Stimulated activated CD4-positive, alpha-beta T cell treated with anti-CD3 and anti-CD28 coated beads, Interleukin-1b, Interleukin-23, amount 100 ng/mL, for 24 hours (primary cell): ENCODE measurements at regions not wholly inside any gene's neighbourhood (a gene's known extent, or its start where the extent isn't known, plus 50 kb on each side); places are given as distances from the start of the nearest gene placed in this dataset.
"Not testable (repeated sequence)": the region's sequence is repeated elsewhere in the genome, so short reads cannot be mapped to it uniquely, and the experiment has no call there.

Experiments used
- DNase-seq, 4 experiments: peaks; one replicate each; pipeline ENCODE4 v3.0.0-alpha.2; 2020; ENCODE audit warnings: low read depth in 4 of 4, low spot score in 1 of 4

- no peak for DNase-seq
Measured at GRCh38 chr1:229122606-229123005, 148.3 kb upstream of the RAB4A start.

DNA sequence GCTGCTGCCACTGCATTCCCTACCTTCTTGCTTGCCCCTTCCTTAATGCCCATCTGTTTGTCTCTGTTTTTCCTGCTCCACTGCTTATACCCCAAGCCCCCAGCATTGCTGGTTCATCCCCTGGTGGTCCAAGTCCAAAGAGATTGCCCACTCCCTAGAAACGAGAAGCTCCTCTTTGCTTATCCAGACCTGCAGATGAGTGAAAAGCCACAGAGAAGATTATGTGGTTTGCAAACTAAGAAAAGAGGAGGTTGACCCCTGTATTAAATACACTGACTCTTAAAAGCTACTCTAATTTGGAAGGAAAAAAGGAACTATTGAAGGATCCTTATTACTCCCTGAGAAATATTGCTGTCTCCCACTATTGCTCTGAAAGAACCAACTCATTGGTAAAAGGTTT is 146.8 kb upstream of the RAB4A start:
- DNase-seq, result no peak

GRCh38 chr1:229124520-229125124 is 146.3 kb upstream of the RAB4A start:
- DNase-seq, result no peak

DNA sequence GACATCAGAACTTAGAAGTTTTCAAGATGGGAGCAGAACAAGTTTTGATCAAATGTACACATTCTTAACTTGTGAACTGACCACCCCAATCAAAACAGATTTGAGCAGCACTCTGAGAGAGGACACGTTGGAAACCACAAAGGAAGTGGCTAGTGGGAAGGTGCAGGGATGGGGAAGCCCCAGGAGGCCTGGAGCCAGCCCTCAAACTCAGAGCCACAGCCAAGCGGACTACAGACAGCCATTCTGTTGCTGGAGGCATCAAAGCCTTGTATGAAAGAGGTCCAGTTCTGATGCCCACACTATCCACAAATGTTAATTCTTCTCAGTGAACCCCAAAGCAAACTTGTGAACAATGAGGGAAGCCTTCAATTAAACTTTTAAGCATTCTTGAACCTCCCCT is 143.6 kb upstream of the RAB4A start:
- DNase-seq, result no peak

GRCh38 chr1:229128066-229128608 is 142.8 kb upstream of the RAB4A start:
- no peak for DNase-seq

DNA sequence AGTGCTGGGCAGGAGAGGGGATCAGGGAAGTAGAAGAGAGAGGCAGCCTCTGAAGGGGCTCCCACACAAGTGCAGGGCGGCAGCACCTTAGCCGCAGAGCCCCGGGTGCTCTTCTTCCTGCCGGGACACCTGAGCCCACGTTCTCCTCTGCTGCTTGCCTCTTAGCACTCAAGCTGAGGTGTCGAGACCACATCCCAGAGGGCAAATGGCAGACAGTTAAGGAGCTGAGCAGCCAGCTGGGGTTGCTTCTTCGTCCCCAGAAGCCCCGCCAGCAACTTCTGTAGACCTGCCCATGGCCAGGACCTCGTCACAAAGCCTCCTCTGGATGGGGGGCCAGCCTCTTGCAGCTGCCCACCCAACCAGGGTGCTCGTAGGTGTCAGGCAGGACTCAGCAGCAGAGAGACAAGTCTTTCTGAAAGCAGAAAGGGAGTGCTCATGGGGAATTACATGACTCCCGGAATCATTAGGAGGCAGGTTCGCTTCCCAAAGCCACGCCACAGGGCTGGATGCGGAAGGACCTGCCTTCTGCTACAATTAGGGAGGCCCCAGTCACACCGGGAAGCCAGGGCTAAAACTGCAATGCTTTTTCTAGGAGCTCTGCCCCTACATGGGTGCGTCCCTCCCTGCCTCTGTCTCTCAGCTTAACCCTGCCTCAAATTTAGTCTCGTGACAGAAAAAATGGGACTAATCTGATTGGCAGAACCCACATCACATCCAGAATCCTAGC is 141.4 kb upstream of the RAB4A start:
- DNase-seq, result no peak

DNA sequence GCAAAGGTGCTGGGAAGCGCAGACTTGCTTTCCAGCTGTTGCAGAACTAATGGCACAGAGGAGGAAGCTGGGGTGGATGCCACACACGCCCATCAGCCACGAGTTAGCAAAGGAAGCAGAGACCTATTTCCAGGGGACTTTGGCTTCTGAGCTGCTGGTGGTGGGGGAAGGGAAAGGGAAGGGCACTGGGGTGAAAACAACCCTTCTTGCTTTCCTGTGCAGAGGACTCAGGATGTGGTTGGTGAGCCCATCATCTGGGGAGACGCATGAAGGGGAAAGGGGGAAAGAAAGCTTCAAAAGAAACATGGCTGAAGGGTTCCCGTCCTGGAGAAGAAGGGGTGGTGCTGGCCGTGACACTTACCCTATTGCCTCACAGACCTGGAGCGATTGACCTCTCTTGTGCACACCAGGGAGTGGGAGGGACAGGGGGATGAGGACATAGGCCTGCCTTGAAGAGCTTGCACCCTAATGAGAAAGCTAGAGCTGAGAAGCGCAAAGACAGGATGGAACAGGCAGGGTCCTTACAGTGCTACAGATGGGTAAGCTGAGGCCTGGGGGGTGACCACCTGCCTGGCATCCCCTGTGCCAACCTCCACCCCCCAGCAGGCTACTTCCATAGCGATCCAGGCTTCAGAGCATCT is 140.8 kb upstream of the RAB4A start:
- no peak for DNase-seq

DNA sequence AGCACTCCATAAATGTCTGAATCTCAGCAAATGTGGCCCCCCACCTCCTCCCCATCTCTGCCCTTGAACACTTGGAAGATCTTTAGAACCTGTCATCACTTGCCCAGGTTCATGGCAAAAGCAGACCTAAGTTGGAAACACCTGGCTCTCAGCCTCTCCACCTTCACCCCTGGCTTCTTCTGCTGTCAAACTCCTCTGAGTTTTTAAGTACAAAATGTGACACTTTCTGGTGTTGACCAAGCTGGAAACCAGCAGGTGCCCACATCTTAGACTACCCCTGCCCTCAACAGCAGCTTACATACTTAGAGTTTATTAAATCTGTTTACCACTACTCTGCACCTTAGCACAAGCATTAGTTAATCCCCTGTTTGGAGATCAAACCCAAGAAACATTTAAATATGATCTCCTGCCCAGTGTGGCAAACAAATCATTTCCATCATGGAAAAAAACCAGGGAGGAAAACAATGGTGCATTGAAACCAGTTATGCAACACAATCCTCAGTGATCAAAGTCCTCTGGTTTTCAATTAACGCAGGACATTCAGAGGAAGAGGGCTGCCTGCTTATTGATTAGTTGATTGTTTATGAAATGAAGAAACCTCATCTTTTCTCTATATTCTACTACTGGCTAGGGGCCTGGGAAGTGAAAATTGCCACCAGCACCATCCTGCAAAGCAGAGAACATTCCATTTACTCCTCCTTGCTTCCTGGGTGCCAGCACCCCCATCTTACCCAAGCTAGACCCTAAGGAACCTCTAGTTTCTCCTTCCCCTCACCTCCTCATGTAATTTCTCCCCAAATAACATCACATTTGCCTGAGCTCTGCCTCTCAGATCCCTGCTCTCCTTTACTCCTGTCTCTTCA is 139.4 kb upstream of the RAB4A start:
- DNase-seq, result no peak

DNA sequence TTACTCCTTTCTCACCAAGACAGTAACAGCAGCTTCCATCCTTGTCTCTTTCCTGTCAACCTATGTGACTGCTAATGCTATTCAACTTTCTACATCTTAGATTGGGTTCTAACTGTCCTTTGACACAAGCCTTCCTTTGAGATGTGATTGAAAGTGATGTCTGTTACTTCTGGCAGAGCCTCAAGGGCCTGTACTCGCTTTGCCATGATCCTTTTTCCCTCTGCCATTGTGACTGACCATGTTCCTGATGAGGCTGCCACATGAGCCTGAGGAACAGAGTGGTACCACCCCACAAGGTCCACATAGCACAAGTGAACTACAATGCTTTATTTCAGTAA is 138.8 kb upstream of the RAB4A start:
- DNase-seq, result no peak

GRCh38 chr1:229132706-229133105 is 138.2 kb upstream of the RAB4A start:
- no peak for DNase-seq

GRCh38 chr1:229133151-229133550 is 137.8 kb upstream of the RAB4A start:
- no peak for DNase-seq

GRCh38 chr1:229133811-229134210 is 137.1 kb upstream of the RAB4A start:
- no peak for DNase-seq

- DNase-seq, result not testable (repeated sequence)
Measured at GRCh38 chr1:229134381-229135217, 136.3 kb upstream of the RAB4A start.

DNA sequence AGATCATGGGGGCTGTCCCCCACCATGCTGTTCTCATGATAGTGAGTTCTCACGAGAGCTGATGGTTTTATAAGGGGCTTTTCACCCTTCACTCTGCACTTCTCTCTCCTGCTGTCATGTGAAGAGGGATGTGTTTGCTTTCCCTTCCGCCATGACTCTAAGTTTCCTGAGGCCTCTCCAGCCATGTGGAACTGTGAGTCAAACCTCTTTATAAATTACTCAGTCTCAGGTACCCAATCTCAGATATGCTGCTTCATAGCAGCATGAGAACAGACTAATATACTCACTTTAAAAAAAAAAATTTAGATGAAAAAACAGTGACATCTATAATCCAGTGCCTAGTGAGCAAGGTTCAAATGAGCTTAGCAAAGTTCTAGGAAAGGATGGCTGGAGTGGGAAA is 135.1 kb upstream of the RAB4A start:
- no peak for DNase-seq

DNA sequence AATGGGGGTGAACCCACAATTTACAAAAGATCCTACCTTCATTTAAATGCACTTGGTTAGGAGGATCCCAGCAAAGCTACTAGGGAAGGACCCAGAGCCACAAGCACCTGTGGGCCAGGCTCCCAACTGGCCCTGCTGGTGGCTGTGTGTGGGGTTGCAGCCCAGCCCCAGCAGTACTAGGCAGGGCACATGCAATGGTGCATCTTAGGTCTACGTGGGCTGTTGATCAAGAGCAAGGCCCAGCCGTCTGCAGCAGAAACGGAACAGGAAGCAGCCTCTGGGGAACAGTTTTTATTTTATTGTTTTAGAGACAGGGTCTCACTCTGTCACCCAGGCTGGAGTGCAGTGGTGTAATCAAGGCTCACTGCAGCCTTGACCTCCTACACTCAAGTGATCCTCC is 134.1 kb upstream of the RAB4A start:
- DNase-seq, result no peak

DNA sequence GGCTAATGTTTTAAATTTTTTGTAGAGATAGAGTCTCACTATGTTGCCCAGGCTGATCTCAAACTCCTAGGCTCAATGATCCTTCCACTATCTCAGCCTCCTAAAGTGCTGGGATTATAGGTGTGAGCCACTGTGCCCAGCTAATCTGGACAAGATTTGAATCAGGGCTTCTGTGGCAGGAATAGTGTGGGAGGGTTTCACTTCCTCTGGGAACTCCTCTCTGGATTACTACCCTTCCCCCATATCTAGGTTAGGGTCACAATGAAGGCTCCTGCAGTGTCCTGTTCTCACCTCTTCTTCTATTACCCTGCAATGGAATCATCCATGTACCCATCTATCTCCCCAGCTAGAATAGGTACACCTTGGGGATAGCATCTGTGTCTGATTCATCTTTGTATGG is 133.6 kb upstream of the RAB4A start:
- DNase-seq, result no peak

DNA sequence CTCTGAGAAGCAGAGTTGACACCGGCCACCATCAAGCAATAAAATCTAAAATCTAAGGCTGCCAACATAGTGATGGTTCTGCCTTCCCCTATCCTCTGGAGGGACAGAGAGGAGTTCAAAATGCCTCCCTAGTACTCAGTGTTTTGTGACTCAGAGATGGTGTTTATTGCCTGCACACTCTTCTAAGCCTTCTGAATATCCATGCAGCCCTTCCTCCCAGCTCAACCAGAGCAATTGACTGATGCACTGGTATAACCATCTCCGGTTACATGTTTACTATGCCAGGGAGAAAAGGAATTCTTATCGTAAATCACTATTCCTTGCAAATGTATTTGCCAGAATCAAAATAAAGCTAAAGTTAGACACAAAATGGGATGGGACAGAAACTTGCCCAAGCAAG is 132.9 kb upstream of the RAB4A start:
- DNase-seq, result no peak

- no peak for DNase-seq
Measured at GRCh38 chr1:229139331-229140118, 131.4 kb upstream of the RAB4A start.

DNA sequence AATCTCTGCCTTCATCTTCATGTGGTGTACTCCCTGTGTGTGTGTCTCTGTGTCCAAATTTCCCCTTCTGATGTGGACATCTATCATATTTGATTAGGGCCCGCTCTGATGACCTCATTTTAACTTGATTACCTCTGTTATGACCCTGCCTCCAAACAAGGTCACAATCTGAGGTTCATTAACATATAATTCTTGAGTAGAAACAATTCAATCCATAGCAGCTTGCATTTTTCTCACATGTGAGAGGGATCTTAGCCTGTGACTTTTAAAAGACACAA is 130.9 kb upstream of the RAB4A start:
- DNase-seq, result no peak

DNA sequence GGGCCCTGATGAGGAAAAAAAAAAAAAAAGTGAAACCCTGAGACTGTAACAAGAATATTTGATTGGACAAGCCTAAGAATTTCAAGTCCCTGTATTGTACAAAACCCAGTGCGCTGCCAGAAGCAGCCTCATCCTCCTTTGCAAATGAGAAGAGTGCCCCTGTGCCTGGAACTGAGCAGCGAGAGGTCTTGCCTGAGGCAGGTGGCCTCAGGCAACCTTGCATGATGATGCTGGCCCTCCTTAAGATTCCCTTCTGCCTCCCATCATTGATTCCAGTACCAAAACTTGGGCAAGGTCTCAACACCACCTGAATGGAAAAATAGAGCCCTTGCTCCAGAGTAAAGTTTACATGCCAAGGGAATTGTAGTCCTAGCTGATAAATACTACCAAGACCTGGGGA is 129.6 kb upstream of the RAB4A start:
- DNase-seq, result no peak
